ENCODE measurements at regions not wholly inside any gene's neighbourhood (a gene's known extent, or its start where the extent isn't known, plus 50 kb on each side); places are given as distances from the start of the nearest gene placed in this dataset.
"Not testable (repeated sequence)": the region's sequence is repeated elsewhere in the genome, so short reads cannot be mapped to it uniquely, and the experiment has no call there.

DNA sequence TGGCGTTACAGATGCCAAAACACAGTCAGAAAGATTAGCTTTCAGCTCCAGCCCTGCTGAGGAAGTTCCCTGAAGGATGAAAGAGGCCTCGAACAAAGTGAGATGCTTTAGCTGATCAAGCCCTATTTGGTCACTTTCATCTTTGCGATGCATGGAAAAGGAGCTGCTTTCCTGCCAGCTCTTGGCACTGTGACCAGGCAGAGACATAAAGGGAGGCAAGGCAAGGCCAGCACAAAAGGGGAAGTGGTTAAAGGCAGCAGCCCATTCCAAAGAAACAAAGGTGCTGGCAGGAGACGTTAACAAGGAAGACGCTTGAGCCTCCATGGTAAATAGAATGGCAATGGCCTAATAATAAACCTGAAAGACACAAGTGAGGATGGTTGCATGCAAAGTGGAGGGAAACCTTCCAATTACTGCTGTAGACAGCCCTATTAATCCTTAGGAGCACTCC, 617.1 kb upstream of the INTU start:
- in situ Hi-C loops (cut with HindIII; ENCODE audit: low pct_unique_long_range_greater_than_20kb, low sequenced_read_pairs) = no loop called here
- no peak for TF ChIP-seq JUND (IDR thresholded peaks at IDR 0.05; ENCODE audit: low read depth)
- DNase-seq (ENCODE audit: low read depth in 1 of 2, low spot score in 1 of 2) = no peak

DNA sequence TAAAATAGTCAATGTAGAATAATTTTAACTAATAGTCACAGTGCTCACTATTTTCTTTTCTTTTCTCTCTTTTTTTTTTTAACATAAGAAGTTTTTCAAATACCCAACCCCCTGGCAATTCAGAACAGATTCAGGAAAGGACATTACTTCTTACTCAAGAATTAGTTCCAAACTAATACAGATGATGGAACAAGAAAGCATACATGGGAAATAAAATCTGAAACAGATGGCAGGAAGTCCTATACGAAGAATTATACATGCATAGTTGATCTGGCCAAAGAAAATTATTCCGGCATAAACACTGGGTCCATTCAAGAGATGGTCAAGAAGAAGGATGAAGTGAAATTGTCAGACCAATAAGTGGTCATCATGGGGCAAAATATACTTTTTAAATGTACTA, 614.4 kb upstream of the INTU start:
- DNase-seq (ENCODE audit: low read depth in 1 of 2, low spot score in 1 of 2) = no peak
- in situ Hi-C loops (cut with HindIII; ENCODE audit: low pct_unique_long_range_greater_than_20kb, low sequenced_read_pairs) = no loop called here
- TF ChIP-seq JUND (IDR thresholded peaks at IDR 0.05; ENCODE audit: low read depth) = no peak

DNA sequence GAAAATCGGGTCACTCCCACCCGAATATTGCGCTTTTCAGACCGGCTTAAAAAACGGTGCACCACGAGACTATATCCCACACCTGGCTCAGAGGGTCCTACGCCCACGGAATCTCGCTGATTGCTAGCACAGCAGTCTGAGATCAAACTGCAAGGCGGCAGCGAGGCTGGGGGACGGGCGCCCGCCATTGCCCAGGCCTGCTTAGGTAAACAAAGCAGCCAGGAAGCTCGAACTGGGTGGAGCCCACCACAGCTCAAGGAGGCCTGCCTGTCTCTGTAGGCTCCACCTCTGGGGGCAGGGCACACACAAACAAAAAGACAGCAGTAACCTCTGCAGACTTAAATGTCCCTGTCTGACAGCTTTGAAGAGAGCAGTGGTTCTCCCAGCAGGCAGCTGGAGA, 611.9 kb upstream of the INTU start:
- DNase-seq (ENCODE audit: low read depth in 1 of 2, low spot score in 1 of 2); in situ Hi-C loops (cut with HindIII; ENCODE audit: low pct_unique_long_range_greater_than_20kb, low sequenced_read_pairs): not testable (repeated sequence)

DNA sequence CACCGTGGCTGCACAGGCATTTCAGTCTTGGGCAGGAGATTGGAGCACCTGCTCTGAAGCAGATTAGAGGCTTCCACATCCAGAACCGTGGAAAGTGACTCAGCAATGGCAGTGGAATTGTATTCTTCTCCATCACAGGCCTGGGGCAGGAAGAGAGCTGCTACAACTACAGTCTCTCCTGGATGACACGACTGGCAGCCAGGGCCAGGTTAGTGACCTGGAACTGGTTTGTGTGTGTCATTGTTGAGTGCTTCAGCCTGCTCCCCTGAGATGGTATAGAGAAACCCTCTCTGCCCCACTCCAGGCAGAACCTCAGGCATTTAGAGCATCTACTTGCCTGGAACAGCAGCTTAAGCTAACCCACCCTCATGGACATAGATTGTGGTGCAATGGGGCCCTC, 596.5 kb upstream of the INTU start:
- no peak for DNase-seq (ENCODE audit: low read depth in 1 of 2, low spot score in 1 of 2)
- no peak for TF ChIP-seq JUND (IDR thresholded peaks at IDR 0.05; ENCODE audit: low read depth)
- in situ Hi-C loops (cut with HindIII; ENCODE audit: low pct_unique_long_range_greater_than_20kb, low sequenced_read_pairs) = no loop called here

DNA sequence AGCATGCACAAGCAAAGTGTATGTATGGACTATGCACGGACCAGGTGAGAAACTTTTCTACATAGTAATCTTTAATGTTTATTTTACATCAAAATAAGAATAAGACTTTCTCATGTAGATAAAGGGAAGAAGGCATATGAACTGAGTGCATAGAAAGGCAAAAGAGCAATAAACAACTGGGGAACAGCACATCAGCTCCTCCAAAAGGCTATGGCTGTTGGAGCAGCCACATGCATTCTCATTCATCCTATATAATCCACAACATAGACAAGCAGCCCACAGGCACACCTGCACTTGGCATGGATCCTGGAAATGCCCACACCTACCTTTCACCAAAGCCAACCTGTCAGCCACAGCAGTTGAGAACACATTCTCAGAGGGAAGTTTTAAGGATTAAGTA, 586.9 kb upstream of the INTU start:
- TF ChIP-seq JUND (IDR thresholded peaks at IDR 0.05; ENCODE audit: low read depth) = no peak
- no peak for DNase-seq (ENCODE audit: low read depth in 1 of 2, low spot score in 1 of 2)
- in situ Hi-C loops (cut with HindIII; ENCODE audit: low pct_unique_long_range_greater_than_20kb, low sequenced_read_pairs) = no loop called here

DNA sequence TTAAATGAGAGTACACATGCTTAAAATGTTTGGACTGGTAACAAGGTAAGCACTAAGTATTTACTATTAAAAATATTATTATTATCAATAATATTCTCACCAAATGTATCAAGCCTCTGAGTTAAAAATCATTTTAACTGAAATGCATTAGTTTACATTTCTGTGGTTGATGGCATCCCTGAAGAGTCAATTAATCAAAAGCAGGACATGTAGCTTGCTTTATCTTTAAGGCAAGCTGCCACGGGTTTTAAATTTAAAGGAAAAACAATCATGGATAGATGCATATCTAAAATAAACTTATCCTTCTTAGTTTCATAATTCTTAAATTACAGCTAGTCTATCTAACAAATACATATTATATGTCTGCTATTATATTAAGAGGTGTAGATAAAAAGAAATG, 584.8 kb upstream of the INTU start:
- in situ Hi-C loops (cut with HindIII; ENCODE audit: low pct_unique_long_range_greater_than_20kb, low sequenced_read_pairs) = no loop called here
- no peak for DNase-seq (ENCODE audit: low read depth in 1 of 2, low spot score in 1 of 2)
- no peak for TF ChIP-seq JUND (IDR thresholded peaks at IDR 0.05; ENCODE audit: low read depth)

DNA sequence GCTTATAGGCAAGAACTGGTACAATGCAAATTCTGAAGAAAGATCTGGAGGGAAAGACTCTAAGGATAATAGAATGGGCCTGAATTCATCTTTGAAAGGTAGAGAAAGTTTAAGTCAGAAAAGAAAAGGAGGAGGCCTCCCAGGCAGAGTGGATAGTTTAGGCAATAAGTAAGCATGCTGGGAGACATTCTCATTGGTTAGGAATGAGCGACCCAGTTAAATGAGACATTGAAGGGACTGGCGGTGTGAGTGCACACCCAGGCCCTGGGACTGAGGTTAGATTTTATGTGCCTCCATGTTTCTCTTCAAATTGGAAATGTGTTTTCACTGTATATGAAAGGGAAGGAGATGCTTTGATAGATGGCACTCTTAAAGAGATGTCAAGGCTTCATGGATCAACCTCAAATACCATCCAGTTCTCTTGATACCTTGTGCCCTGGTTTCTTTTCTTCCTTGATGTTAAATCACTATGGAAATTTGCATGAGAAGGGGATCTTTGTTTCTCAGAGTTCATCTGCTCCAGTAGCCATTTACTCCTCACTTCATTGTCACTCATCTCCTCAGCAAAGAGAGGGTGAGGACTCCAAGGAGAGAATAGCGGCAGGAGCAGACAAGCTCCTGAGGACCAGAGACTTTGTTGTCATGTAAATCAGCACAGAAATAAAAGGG, 584.2 kb upstream of the INTU start:
- no peak for TF ChIP-seq JUND (IDR thresholded peaks at IDR 0.05; ENCODE audit: low read depth)

DNA sequence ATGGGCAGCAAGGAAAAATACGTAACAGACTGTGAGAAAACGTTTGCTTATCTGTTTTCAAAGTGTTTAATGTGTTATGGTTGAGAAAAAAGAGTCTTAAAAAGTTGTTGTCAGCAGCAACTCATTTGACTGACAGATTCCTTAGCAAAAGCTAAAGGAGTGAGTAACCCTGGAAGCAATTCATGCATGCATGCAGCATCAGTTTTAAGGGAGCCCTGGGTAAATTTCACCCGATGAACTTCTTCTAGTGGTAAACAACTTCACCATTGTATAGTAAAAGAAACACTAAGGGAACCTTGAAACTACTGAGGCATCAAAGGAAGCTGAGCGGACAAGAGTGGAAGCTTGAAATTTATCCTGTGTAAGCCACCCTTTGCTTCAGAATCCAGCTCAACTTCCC, 583.2 kb upstream of the INTU start:
- DNase-seq (ENCODE audit: low read depth in 1 of 2, low spot score in 1 of 2) = no peak
- in situ Hi-C loops (cut with HindIII; ENCODE audit: low pct_unique_long_range_greater_than_20kb, low sequenced_read_pairs) = no loop called here
- no peak for TF ChIP-seq JUND (IDR thresholded peaks at IDR 0.05; ENCODE audit: low read depth)

More for the DNA sequence above, 584.2 kb upstream of the INTU start:
- no peak for DNase-seq (ENCODE audit: low read depth in 1 of 2, low spot score in 1 of 2)
- in situ Hi-C loops (cut with HindIII; ENCODE audit: low pct_unique_long_range_greater_than_20kb, low sequenced_read_pairs) = no loop called here

DNA sequence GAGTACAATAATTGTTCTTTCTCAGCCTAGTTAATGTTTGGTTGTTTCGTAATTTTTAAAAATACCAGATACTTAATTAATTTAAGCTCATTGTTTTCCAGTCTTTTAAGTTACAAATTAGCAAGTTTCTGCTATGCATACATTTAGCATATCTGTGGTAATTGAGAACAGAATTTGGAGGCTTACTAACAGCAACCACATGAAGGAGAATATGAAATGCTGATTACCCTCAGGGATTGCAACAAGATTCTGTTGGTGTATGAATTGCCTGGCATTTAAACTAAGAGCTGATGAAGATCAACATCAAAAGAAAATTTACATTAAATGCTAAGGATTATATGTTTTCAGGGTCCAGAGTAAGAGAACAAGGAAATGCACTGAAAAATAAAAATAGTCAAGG, 580.0 kb upstream of the INTU start:
- no peak for DNase-seq (ENCODE audit: low read depth in 1 of 2, low spot score in 1 of 2)
- TF ChIP-seq JUND (IDR thresholded peaks at IDR 0.05; ENCODE audit: low read depth) = no peak
- in situ Hi-C loops (cut with HindIII; ENCODE audit: low pct_unique_long_range_greater_than_20kb, low sequenced_read_pairs) = no loop called here

DNA sequence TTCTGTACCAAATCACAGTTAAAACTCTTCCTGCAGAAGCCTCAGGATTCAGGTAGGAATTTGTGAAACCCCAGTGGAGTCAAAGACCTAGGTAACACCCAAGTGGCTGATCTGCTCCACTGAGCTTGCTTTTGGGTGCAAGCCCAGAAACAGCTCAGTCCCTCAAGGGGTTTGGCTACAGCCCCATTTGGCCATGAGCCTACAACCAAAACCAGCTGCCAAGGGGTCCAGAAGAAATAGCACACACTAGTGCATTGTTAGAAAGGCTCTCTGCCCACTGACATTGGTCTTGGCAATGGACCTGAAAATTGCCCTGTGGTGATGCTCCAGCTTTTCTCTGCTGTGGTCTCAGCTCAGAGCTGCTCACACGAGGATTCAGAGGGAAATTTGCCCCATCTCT, 577.4 kb upstream of the INTU start:
- in situ Hi-C loops (cut with HindIII; ENCODE audit: low pct_unique_long_range_greater_than_20kb, low sequenced_read_pairs) = no loop called here
- TF ChIP-seq JUND (IDR thresholded peaks at IDR 0.05; ENCODE audit: low read depth) = no peak
- DNase-seq (ENCODE audit: low read depth in 1 of 2, low spot score in 1 of 2) = no peak

DNA sequence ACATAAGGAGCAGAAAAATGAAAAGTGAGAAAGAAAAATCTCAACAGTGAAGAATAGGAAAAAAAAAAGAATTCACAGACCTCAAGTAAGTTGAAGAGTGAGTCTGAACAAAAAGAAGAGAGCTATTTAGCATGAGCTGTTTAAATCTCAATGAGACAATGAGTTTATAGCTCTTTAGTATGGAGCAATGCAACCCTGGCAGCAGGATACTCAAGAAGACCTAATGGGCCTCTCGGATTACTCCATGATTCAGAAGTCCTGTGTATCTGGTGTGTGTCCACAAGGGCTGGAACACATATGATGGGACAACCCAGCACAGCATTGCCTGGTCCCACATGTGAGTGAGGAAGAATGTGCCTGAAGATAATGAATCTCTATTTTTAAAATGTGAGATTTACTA, 563.1 kb upstream of the INTU start:
- no peak for TF ChIP-seq JUND (IDR thresholded peaks at IDR 0.05; ENCODE audit: low read depth)
- no peak for DNase-seq (ENCODE audit: low read depth in 1 of 2, low spot score in 1 of 2)
- in situ Hi-C loops (cut with HindIII; ENCODE audit: low pct_unique_long_range_greater_than_20kb, low sequenced_read_pairs) = no loop called here

GRCh38 chr4:127071443-127071842, 561.3 kb upstream of the INTU start:
- no peak for TF ChIP-seq JUND (IDR thresholded peaks at IDR 0.05; ENCODE audit: low read depth)
- in situ Hi-C loops (cut with HindIII; ENCODE audit: low pct_unique_long_range_greater_than_20kb, low sequenced_read_pairs) = no loop called here
- DNase-seq (ENCODE audit: low read depth in 1 of 2, low spot score in 1 of 2) = no peak

- in situ Hi-C loops (cut with HindIII; ENCODE audit: low pct_unique_long_range_greater_than_20kb, low sequenced_read_pairs) = no loop called here
- DNase-seq (ENCODE audit: low read depth in 1 of 2, low spot score in 1 of 2) = no peak
- TF ChIP-seq JUND (IDR thresholded peaks at IDR 0.05; ENCODE audit: low read depth) = no peak
Observed at GRCh38 chr4:127080141-127080540, 552.6 kb upstream of the INTU start.

- in situ Hi-C loops (cut with HindIII; ENCODE audit: low pct_unique_long_range_greater_than_20kb, low sequenced_read_pairs) = no loop called here
- DNase-seq (ENCODE audit: low read depth in 1 of 2, low spot score in 1 of 2) = no peak
- no peak for TF ChIP-seq JUND (IDR thresholded peaks at IDR 0.05; ENCODE audit: low read depth)
Observed at GRCh38 chr4:127081041-127081440, 551.7 kb upstream of the INTU start.
